Tongue (tissue), 1 donor: ENCODE measurements at regions not wholly inside any gene's neighbourhood (a gene's known extent, or its start where the extent isn't known, plus 50 kb on each side); places are given as distances from the start of the nearest gene placed in this dataset.

Source experiments
- DNase-seq: peaks from one replicate; pipeline ENCODE4 v3.0.0-alpha.2; 2015

DNA sequence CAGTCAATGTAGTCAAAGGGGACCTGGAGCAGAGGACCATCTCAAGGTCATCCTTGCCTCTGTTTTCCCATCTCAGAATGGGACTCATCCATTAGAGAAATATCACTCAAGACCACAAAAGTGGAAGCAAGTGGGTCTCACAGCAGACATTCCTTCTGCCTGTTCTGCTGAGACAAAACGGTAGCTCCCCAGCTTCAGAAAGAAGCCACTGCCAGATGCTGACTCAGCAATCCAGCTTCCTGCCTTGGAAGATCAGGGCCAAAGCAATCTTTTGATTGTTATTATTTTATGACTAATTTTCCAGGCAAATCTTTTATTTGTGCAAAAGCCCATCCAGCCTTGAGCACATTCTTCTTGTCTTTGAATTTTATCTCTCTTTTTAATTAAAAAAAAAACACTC, 86.8 kb downstream of the CCT6B start:
- no peak for DNase-seq

DNA sequence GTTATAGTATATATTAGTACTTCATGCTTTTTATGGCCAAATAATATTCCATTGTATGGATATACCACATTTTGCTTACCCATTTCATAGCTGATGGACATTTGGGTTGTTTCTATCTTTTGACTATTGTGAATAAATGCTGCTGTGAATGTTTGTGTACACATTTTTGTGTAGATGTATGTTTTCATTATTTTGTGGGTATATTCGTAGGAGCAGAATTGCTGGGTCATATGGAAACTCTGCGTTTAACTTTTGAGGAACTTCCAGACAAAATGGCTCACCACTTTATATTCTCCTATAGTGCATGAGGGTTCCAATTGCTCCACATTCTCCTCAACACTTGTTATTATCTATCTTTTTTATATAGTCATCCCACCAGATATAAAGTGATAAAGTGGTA, 88.6 kb downstream of the CCT6B start:
- DNase-seq: no peak

DNA sequence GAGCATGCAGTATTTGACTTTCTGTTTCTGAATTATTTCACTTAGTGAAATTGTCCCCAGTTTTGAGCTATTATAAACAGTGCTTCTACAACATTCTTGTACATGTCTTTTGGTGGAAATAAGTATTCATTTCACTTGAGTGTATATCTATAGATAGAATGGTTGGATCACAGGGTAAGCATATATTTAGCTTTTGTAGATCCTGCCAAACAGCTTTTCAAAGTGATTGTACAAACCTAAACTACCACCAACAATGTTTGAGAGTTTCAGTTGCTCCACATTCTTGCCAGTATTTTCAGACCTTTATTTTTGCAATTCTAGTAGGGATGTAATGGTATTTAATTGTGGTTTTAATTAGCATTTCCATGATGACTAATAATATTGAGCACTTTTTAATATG, 91.6 kb downstream of the CCT6B start:
- DNase-seq: no peak

DNA sequence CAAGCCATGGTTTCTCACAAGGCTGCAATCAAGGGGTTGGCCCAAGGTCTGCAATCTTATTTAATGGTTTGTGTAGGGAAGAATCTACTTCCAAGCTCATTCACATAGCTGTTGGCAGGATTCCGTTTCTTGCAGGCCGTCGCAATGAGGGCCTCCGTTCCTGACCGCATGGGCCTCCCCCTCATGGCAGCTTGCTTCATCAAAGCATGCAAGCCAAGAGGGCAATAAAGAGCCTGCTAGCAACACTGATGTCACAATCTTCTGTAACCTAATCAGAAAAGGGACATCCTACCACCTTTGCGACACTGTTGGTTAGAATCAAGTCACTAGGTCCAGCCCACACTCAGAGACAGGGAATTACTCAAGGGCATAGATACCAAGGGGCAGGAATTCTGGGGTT, 95.5 kb downstream of the CCT6B start:
- no peak for DNase-seq

DNA sequence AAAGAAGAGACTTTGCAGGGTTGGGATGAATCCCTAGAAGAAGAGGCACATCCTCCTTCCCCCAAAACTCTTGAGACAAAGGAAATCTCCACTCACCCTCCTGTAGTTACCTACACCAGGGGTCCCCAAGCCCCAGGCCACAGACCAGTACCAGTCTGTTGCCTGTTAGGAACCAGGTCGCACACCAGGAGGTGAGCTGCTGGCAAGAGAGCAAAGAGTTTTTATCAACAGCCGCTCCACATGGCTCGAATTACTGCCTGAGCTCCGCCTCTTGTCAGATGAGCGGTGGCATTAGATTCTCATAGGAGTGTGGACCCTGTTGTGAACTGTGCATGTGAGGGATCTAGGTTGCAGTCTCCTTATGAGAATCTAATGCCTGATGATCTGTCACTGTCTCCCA, 98.9 kb downstream of the CCT6B start:
- DNase-seq: no peak

DNA sequence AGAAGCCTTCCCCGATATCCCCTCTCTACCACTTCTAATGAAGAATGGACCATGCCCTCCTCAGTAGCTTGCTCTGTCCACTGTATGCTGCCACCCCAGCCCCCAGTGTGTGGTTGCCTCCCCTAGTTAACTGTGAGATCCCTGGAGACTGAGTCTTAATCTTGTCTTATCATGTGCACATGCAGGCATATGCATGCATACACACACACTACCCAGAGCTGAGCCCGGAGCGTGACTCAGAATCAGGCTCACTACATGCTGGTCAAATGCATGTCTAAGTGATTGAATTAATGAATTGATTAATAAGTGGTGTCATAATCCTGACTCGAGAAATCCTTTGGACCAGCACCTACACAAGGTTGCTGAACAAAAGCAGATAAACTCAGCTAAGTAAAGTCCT, 99.4 kb downstream of the CCT6B start:
- no peak for DNase-seq

DNA sequence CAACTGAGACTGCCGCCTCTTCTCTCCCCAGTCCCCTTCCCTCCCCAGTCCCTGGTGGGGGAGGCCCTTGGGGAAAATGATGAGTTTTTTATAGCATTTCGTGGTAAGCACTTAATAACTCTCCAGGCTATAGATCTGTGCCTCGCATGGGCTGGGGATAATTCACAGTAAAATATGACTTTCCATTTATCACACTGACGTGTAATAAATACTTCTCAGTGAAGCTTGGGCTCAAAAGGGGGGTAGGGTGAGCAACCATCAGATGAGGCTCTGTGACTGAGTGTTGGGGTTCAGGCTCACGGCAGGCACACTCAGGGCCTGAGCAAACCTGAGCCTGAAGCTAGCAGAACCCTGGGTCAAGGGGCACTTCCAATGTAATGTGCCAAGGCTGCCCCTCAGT, 101.6 kb downstream of the CCT6B start:
- no peak for DNase-seq

DNA sequence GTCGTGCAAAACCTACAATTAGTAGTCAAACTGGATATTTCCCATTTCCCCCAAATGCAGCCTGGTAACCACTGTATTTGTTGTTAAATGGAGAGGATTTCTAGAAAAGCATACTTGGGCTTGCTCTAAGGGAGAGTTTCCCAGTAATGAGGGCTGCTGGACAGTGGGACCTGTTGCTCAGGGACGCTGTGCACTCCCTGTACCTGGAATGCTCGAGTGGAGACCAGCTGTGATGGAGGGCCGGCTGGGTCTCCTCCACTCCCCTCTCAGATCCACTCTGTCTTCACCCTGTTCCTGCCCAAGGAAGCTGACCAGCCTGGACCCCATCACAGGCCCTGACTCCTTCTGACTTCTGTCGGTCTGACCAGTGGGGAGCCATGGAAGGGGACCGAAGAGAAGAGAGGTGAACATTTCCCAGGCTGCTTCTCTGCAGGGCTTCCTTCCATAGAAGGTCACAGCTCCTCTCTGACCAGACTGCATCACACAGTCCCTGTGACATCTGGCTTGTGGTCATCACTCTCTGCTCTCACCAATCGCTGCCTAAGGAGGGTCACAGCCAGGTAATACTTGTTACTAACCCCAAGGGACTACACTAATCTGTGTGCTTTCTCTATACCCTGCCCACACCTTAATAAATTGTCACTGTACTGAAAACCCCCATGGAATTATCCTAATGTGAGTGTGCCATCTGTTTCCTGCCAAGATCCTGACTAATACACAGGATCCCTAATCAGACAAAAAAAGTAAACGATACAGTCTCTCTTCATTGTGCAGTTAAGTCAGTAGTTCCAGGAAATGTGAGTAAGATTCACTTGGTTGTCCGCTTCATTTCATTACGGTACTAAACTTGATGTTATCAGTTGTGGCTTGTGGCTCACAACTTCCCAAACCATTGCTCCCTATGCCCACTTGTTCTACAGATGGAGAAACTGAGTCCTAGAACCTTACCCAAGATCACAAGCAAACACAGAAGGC, 102.4 kb downstream of the CCT6B start:
- no peak for DNase-seq

DNA sequence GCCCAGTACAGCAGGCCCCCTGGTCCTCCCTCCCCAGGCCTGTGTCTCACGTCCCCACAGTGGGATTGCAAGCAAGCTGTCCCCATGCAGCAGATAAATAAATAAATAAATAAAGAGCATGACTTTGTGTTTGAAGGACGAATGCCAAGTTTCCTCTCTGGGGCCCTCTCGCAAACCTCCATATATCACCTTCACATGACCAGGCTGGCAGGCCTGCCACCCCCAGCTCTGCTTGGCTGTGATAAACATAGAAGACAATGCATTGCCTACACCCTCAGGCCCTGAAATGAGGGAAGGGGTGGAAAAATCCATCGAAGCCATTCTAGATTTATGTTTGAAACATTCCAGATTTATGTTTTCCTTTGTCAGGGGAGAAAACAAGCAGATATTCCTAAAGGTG, 107.3 kb downstream of the CCT6B start:
- no peak for DNase-seq

DNA sequence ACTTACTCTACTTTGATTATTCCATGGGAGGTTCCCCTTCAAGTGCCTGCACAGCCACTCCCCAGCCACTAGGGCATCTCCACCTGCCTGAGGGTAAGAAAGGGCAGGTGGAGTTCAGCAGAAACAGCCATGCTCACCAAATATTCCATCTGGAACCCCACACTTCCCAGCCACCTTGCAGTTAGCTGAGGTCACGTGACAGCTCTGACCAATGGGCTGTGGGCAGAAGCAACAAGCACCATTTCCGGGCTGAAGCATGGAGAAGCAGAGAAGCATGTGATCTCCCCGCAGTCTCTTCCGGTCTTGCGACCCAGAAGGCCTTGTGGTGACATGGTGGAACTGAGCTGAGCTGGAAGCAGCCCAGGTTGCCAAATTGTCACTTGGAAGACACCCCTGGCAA, 108.6 kb downstream of the CCT6B start:
- DNase-seq: no peak

DNA sequence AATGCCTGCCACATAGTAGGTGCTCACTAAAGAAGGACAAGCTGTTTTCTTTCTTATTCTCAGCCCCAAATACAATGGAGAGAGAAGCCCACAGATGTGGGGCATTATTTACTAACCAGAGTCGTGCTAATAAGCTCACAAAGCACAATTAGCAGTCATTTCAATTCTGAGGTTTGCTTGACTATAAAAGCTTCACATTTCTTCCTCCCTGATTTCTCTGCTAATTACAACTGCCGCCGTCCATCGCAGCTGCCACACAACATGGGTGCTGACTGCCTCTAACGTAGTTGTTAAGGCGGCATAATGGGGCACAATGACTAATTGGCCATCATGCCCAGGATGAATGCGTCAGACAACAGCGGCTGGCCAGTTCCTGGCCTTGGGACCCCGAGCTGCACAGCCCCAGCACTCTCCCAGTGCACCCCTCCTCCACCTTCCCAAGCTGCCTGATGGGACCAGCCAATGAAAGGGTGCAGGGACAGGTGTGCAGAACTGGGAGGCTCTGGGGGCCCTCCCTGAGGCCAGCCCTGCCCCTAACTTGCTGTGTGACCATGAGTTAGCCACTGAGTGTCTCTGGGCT, 109.2 kb downstream of the CCT6B start:
- no peak for DNase-seq

DNA sequence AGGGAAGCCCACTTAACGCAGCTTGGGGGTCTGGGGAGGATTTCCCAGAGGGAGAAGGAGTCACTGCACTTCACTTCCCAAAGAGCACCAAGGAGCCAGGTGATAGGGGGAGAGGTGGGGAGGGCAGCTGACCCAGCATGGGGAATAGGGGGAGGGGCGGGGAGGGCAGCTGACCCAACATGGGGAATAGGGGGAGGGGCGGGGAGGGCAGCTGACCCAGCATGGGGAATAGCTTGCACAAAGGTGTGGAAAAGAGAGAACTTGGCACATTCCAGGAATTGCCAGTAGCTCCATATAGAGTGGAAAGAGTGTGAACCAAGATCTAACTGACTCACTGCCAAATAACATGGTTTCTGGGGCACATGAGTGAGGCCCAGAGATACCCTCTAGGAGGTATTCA, 110.3 kb downstream of the CCT6B start:
- no peak for DNase-seq

DNA sequence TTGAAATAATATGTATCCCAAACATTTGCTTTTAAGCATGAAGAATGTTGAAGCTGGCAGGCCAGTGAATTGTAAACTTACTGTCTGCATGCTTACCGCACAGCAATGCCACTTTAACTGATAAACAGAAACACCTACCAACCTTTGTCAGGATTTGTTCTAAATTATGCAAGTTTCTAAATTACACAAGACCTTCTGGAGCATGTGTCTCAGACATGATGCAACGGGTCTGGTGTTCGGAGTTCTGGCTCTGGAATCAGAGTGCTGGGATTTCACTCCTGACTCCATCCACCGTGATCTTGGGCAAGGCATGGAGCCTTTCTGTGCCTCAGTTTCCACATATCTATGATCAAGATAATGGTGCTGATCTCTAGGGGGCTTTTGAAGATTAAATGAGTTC, 111.2 kb downstream of the CCT6B start:
- DNase-seq: no peak

DNA sequence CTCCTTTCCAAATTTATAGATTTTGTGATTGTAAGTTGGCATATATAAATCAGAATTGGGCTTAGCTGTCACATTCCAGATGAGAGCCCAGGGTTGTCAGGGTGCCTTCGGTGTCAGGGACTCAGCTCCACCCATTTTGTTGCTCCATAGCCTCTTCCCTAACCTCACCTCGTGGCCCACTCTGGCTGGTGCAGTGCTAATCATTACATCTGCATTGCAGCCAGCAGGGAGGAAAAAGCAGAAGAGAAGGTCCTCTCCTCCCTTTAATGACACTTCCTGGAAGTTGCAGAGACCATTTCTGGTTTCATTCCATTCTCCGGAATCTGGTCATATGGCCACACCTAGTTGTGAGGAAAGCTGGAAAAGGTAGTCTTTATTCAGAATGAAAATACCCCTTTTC, 113.3 kb downstream of the CCT6B start:
- DNase-seq: no peak

DNA sequence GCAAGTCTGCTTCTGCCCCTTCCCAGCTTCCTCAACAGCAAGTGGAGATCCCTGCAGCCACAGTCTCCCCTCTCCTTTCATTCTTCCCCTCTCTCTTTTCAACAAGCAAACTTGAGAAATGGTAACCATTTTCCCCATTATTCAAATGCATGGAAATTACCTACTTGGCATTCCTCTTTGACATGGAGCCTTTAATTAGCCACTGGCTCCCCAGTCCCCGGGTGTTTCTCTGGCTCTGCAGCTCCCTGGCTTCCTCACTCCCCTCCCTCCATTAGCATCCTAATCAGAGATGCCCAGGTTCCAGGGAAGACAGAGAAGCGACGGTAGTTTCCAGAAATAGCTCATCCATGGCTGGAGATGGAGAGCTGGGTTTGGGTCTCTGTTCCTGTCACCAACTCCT, 116.0 kb downstream of the CCT6B start:
- DNase-seq: no peak

DNA sequence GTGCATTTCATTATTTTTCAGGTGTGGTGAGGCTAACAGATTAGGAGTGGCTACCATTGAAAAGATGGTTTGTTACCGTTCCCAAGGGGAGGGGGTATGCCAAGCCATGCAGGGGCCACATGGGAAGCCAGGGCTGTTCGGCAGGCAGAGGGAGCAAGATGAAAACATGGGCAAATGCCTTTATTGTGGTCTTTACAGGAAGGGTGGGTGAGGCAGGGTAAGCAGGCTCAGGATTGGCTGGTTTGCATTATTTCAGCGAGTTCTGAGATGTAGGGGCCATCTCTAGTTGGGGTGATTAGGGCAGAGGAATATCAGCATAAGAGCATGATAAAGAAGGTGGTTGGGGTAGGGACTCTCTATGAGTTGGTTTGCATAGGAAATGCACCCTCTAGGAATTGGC, 117.6 kb downstream of the CCT6B start:
- DNase-seq: no peak

DNA sequence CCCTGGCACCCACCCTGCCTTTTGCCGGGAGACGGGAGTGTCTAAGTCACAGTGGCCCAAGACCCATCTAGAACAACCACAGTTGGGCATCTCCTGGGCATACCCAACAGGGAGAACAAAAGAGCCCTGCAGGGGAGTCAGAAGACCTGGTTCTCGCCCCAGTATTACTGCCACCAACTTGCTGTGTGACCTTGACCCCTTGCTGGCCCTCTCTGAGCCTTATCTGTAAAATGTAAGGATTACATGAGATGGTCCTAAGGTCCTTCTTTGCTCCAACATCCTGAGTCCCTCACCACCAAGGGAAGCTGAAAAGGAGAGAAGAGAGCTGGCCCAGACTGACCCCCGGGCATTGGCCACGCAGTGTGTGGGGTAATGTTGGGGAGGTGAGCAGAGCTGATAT, 119.0 kb downstream of the CCT6B start:
- no peak for DNase-seq

DNA sequence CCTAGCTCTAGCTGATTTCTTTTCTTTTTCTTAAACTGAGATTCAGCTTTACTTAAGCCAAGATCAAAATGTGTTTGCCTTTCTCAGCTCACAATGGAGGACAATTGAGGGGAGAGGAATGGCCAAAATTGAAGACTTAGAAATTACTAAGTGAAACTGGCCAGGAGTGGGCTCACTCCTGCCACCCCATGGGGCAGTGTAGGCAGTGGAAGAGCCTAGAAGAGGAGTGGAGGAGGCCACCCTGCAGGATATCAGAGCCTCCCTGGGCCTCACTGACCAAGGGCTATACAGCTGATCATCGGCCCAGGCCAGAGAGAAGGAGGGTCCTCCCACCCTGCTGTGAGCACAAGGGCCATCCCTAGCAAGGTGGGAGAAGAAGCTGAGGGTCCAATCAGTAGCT, 119.8 kb downstream of the CCT6B start:
- DNase-seq: no peak

DNA sequence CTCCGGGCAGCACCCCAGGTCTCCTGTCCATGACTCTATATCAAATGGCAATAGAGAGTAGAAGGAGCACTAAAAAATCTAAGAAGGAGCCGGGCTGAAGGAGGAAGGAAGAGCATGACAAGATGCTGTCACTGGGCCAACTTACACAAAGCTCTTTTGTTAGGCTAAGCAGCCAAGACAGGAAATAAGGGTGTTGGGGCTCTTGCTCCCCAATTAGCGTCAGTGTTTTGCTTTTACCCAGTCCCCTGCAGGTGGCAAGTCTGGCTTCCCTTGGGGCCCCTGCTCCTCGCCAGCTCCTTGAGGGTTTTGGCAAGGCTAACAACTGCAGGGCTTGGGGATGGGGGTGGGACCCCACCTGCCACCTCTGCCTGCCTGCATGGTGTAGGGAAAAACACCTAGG, 120.5 kb downstream of the CCT6B start:
- peak; percentile 9 for DNase-seq

DNA sequence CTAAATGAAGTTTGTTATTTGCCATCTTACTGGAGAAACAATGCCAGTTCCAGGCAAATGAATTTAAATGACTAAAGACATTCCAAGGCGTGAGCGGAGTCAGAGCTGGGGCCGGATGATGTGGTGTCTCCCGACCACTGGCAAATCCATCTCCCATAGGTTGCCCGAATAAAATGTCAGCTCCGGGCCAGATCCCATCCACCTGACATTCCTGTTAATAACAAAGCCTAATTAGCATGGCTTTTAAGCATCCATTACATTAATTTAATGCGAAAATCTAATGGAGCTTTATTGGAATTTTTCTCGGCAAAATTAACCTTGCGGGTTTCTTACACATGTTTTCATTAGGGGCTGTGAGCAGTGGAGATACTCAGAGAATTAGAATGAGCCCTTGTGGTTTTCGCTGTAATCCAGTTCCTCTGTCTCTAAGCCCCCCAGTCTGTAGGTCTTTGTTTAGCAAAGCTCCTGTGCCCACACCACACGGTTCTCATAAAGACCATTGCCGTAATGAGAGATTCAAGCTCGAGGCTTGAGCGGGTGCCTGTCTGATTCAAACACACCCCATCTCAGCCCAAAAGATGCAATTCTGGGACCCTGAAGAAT, 123.3 kb downstream of the CCT6B start:
- no peak for DNase-seq

DNA sequence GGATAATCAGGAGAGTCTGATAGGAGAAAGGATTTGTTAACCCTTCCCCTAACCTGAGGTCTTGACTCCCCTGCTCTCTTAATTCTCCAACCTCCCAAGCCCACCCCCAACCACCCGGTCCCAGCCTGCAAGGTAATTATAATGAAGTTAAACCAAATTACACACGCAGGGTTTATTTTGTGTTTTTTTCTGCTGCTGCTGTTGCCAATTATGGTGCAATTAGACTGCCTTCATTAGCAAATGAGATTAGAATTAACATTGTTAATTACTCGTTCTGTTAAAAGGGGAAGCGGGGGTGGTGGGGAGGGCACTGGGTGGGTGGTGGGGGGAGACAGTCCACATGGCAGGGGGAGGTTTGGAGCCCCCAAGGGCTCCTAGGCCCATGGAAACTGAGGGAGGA, 128.9 kb downstream of the CCT6B start:
- no peak for DNase-seq

DNA sequence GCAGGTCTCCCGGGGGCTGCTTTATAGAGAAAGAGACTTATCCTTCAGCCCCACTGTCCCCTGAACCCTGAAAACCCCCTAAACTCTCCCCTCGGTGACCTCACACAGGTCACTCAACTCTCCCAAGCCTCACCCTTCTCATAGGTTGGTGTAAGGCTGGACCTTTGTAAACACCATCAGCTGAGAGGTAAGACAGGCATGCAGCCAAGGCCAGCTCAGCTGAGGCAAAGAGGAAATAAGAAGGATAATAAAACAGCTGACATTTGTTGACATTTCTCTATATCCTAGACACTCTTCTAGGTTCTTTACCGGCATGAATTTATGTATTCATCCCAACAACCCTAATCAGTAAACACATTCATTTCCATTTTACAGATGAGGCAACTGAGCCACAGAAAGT, 134.3 kb downstream of the CCT6B start:
- DNase-seq: no peak

DNA sequence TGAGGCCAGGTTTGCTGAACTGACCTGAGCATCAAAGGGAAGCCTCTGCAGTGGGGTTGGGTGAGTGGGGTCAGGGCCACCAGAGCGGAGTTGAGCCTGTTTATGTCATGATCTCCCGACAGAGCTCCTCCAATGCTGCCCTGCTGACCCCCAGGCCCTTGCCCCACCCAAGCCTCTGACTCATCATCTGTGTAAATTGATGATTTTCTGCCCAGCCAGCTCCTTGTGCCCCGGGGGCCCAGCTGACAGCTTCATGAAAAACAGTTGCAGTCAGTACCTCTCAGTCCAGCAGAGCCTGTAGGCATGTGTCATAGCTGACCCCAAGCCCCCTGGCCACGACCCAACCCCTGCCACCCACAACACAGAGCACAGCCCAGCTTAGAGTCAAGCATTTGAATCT, 134.9 kb downstream of the CCT6B start:
- no peak for DNase-seq

DNA sequence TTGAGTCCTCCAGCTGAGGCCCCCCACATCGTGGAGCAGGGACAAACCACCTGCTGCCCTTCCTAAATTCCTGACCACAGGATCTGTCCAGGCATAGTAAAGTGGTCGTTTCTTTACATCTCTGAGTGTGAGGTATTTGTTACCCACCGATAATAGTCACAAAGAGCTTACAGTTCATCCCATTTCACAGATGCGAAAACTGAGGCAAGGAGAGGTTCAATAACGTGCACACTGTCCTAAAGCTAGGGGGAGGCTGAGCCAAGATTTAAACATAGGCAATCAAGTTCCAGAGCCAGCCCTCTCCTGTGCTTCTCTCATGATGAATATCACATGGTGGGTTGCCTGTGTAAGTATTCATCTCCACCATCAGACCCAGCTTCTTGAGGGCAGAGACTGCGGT, 135.4 kb downstream of the CCT6B start:
- no peak for DNase-seq
